Lung (tissue), 11 donors: ENCODE measurements at regions not wholly inside any gene's neighbourhood (a gene's known extent, or its start where the extent isn't known, plus 50 kb on each side); places are given as distances from the start of the nearest gene placed in this dataset.

Source experiments
- ATAC-seq: fragments of 200-7000 bp; cut with Tn5 transposase; one replicate; pipeline ENCODE4 v1.9.1; 2020; ENCODE audit warnings: moderate number of reproducible peaks; ENCODE audit not compliant: insufficient read depth, low FRiP score
- DNase-seq, 3 donors: peaks; one replicate each; pipeline ENCODE4 v3.0.0-alpha.2; 2013 to 2017
- H3K27ac ChIP-seq, 2 donors: one replicate each; pipeline ENCODE4 v1.5.1; 2013; ENCODE audit warnings: mild to moderate bottlenecking in 2 of 2, moderate library complexity in 2 of 2, control low read depth in 1 of 2, inconsistent platforms in 1 of 2, low read depth in 1 of 2, low read length in 1 of 2
- H3K27me3 ChIP-seq, 3 donors: one replicate each; pipeline ENCODE4 v1.5.1; 2013; ENCODE audit warnings: low read length in 2 of 3; ENCODE audit not compliant: control insufficient read depth in 3 of 3, insufficient read depth in 3 of 3
- H3K36me3 ChIP-seq, 4 donors: one replicate each; pipeline ENCODE4 v1.5.1; 2013; ENCODE audit warnings: low read length in 4 of 4, mild to moderate bottlenecking in 1 of 4, moderate library complexity in 1 of 4; ENCODE audit not compliant: control insufficient read depth in 4 of 4, insufficient read depth in 4 of 4
- H3K4me1 ChIP-seq, 5 donors: one replicate each; pipeline ENCODE4 v1.5.1; 2013; ENCODE audit warnings: low read length in 5 of 5, mild to moderate bottlenecking in 2 of 5, moderate library complexity in 1 of 5; ENCODE audit not compliant: control insufficient read depth in 5 of 5, insufficient read depth in 5 of 5
- H3K4me3 ChIP-seq: one replicate; pipeline ENCODE4 v1.5.1; 2013; ENCODE audit warnings: mild to moderate bottlenecking, control low read depth, moderate library complexity
- H3K9ac ChIP-seq, 2 donors: one replicate each; pipeline ENCODE4 v1.5.1; 2013; ENCODE audit warnings: low read length in 2 of 2, control low read depth in 1 of 2; ENCODE audit not compliant: insufficient read depth in 1 of 2
- H3K9me3 ChIP-seq, 4 donors: one replicate each; pipeline ENCODE4 v1.5.1; 2013; ENCODE audit warnings: low read length in 3 of 4, mild to moderate bottlenecking in 1 of 4, moderate library complexity in 1 of 4; ENCODE audit not compliant: control insufficient read depth in 4 of 4, insufficient read depth in 3 of 4
- CTCF ChIP-seq: IDR thresholded peaks from 2 replicates; pipeline ENCODE4 v1.5.1; 2012; ENCODE audit warnings: mild to moderate bottlenecking; ENCODE audit errors: control extremely low read depth, extremely low read depth
- WGBS, 2 donors: extraction: QIAGEN DNeasy Blood & Tissue Kit; methylation state at CpG; one replicate each; pipeline ENCODE4 v1.1.7; 2013; 5-methylcytosine and 5-hydroxymethylcytosine counted together
- donor health status: control.
- donor health status: control.
- donor health status: Bipolar disorder and iron deficiency.
- donor health status: healthy.
- donor health status: DM: yes; HTN: yes; CAD: no.

- Histone ChIP-seq H3K36me3 (no peaks in the 10 kb centered on the region), H3K4me1 (no peaks in the 10 kb centered on the region), H3K9ac (no peak overlapping the region), H3K4me3 (no peak overlapping the region), H3K27ac (no peak overlapping the region), H3K27me3 (no peaks in the 10 kb centered on the region), H3K9me3 (no peaks in the 10 kb centered on the region)
- TF ChIP-seq CTCF: no peak
- ATAC-seq (no peak), DNase-seq (no peak)
These were observed 537.6 kb downstream of the PLOD2 start for GRCh38 chr3:145623349-145623748.

GRCh38 chr3:145628211-145628610, 532.8 kb downstream of the PLOD2 start:
- Histone ChIP-seq H3K36me3 (no peaks in the 10 kb centered on the region), H3K9ac (no peak overlapping the region), H3K4me1 (no peaks in the 10 kb centered on the region), H3K9me3 (peaks cover 0 to 2% (median 0%) of the 10 kb centered on the region in 4 donors), H3K27me3 (no peaks in the 10 kb centered on the region), H3K27ac (no peak overlapping the region), H3K4me3 (no peak overlapping the region)
- no peak for TF ChIP-seq CTCF
- no peak for DNase-seq
- ATAC-seq: no peak

GRCh38 chr3:145637105-145637504, 523.9 kb downstream of the PLOD2 start:
- Histone ChIP-seq H3K27ac (no peak overlapping the region), H3K36me3 (no peaks in the 10 kb centered on the region), H3K4me3 (no peak overlapping the region), H3K9ac (no peak overlapping the region), H3K4me1 (no peaks in the 10 kb centered on the region), H3K9me3 (peaks cover 0 to 3% (median 0%) of the 10 kb centered on the region in 4 donors), H3K27me3 (no peaks in the 10 kb centered on the region)
- no peak for DNase-seq
- no peak for TF ChIP-seq CTCF
- ATAC-seq: no peak
- WGBS, 2 donors: 63 to 81% methylated on average over 1 of the region's 1 CpG

GRCh38 chr3:145639003-145639606, 521.9 kb downstream of the PLOD2 start:
- DNase-seq (no peak), ATAC-seq (no peak)
- no peaks in the 10 kb centered on the region for H3K36me3 ChIP-seq
- H3K9me3 ChIP-seq: peaks cover 0 to 3% (median 0%) of the 10 kb centered on the region in 4 donors
- no peaks in the 10 kb centered on the region for H3K27me3 ChIP-seq
- no peak for TF ChIP-seq CTCF
- no peak overlapping the region for H3K4me3 ChIP-seq
- no peaks in the 10 kb centered on the region for H3K4me1 ChIP-seq
- no peak overlapping the region for H3K27ac ChIP-seq
- H3K9ac ChIP-seq: no peak overlapping the region
- WGBS, 2 donors: 78 to 90% methylated on average over 4 of the region's 4 CpGs
